HG03175 (cell line): ENCODE measurements at regions not wholly inside any gene's neighbourhood (a gene's known extent, or its start where the extent isn't known, plus 50 kb on each side); places are given as distances from the start of the nearest gene placed in this dataset.

Experiments used
- ATAC-seq: cut with Tn5 transposase; IDR thresholded peaks from one replicate; pipeline ENCODE4 v1.9.1; 2021; ENCODE audit warnings: mild to moderate bottlenecking, moderate library complexity; ENCODE audit not compliant: unreplicated experiment

GRCh38 chr3:132183811-132184210 is 133.4 kb upstream of the ACP3 start:
- no peak for ATAC-seq

- ATAC-seq: no peak
Measured at GRCh38 chr3:132187746-132188145, 129.5 kb upstream of the ACP3 start.

- ATAC-seq: no peak
Measured at GRCh38 chr3:132189601-132190000, 127.6 kb upstream of the ACP3 start.

GRCh38 chr3:132196113-132196512 is 121.1 kb upstream of the ACP3 start:
- ATAC-seq: no peak

DNA sequence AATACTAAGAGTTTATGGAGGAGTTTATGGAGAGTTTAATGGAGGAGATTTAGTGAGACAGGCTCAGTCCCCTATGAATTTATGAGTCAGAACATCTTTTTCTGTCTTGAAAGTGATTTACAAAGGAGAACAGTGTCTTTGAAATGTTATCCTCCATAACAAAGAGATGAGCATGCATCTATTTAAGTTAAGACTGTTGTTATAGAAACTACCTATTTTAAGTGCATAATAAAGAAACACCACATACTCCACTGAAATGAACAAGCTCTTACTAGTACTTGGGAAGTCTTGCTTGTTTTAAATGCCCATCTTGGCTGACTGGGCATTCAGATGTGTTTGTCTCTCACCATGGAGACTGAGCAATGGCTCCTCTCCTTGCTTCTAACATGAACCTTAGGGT is 118.7 kb upstream of the ACP3 start:
- no peak for ATAC-seq

GRCh38 chr3:132199451-132199850 is 117.8 kb upstream of the ACP3 start:
- no peak for ATAC-seq

DNA sequence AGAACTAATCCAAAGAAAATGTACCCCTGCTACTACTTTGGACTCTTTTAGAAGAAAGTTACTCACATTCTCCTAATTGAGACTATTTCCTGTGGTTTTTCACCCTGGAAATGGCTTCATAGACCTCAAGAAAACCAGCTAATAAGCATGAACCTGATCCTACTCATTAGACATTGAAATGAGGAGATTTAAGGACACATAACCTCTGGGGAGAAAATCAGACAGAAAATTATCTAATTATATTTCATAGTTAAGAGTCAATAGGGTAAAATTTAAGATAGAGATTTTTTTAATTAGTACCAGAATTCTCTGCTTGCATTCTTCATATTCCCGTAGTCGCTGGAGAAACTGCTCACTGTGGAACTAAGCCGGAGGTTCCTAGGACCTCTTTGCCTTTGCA is 114.6 kb upstream of the ACP3 start:
- no peak for ATAC-seq

- no peak for ATAC-seq
Measured at GRCh38 chr3:132203889-132204596, 113.2 kb upstream of the ACP3 start.

- no peak for ATAC-seq
Measured at GRCh38 chr3:132205609-132206008, 111.6 kb upstream of the ACP3 start.

GRCh38 chr3:132209855-132210254 is 107.4 kb upstream of the ACP3 start:
- no peak for ATAC-seq

- ATAC-seq: no peak
Measured at GRCh38 chr3:132210476-132211346, 106.5 kb upstream of the ACP3 start.

- no peak for ATAC-seq
Measured at GRCh38 chr3:132211896-132212295, 105.3 kb upstream of the ACP3 start.

DNA sequence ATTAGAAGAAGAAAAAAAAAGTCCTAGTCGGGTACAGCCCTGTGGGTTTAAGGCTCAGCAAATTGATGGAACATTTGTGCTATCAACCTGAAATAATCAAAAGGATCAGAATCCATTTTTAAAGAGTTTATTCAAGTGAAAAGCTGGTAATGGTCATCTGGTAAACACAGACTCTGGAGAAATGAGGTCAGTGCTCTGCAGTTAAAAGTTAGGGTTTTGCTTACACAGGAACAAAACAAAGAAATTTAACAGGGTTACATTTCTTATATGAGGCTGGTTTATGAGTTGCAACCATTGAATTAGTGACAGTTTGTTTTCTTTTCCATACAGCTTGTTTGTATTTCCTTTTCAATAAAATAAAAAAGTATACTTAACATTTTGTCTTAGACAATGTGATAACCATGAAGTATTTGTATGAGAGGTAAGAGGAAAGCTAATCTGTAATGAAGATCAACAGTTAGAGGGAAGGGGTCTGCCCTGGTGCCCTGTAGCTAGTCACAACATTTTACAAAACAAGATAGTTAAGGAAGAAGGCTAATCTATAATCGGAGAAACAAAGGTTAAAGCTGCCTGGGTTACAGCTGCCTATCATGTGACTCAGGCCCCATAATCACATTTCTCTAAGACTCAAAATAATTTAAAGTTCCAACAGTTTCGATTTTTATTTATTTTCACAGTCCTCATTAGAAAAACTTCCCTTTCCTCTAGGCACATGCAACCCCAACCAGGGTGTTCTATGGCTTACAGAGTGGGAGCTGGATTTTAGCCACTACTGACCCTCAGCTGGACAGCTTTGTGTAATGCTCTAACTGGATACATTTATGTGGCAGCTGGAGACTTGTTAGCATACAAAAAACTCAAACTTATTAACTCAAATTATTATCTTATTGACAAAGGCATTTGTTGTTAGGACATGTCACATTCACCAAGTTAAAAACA is 98.1 kb upstream of the ACP3 start:
- ATAC-seq: no peak

- no peak for ATAC-seq
Measured at GRCh38 chr3:132220986-132221385, 96.2 kb upstream of the ACP3 start.

DNA sequence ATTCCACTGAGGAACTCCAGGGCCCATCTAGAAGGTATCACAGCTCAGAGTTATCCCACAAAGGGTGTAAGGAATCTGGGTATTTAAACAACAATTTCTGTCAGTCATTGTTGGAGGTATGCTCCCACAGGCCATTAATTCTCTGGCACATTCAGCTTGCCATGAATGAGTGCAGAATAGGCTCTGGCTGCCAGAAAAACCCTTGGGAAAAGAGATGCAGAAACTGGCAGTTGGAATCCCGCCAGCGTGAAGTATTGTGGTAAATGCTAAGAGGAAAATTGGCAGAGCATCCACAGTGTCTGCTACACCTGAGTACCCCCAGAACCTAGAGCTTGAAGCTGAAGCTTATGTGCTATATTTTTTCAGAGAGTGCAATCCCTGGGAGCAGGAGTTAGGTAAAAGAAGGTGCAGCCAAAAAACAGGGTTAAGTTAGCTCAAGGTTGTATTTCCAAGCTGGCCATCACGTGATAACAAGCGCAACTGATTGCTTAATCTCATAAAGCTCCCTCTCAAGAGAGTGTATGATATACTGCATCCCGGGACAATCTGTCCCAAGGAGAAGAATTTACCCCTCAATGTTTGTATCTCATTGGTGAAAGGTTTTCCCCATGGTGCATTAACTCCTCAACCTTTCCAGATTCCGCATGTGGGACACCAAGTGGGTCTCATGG is 94.2 kb upstream of the ACP3 start:
- no peak for ATAC-seq

GRCh38 chr3:132225664-132226063 is 91.5 kb upstream of the ACP3 start:
- ATAC-seq: no peak

GRCh38 chr3:132228923-132229322 is 88.3 kb upstream of the ACP3 start:
- no peak for ATAC-seq

GRCh38 chr3:132229641-132230040 is 87.6 kb upstream of the ACP3 start:
- no peak for ATAC-seq

GRCh38 chr3:132230156-132231000 is 86.8 kb upstream of the ACP3 start:
- no peak for ATAC-seq

DNA sequence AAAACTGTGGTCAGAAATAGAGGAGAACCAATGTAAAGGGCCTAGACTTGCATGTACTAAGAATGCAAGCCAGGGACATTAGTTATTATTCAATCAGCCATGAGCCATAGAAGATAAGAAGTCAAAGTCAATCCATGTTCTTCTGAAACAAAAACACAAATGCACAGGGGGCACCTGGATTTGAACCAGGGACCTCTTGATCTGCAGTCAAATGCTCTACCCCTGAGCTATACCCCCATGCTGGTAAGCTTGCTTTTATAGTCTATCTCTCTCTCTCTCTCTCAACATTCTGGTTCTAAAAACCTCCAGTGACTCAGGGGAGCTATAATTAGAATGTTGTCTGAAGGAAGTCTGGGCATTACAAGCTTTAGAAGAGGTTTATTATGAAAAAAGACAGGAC is 85.6 kb upstream of the ACP3 start:
- ATAC-seq: no peak
